CD4-positive, CD25-positive, alpha-beta regulatory T cell (primary cell): ENCODE measurements at regions not wholly inside any gene's neighbourhood (a gene's known extent, or its start where the extent isn't known, plus 50 kb on each side); places are given as distances from the start of the nearest gene placed in this dataset.
"Not testable (repeated sequence)": the region's sequence is repeated elsewhere in the genome, so short reads cannot be mapped to it uniquely, and the experiment has no call there.

ENCODE experiments used
- ATAC-seq, 2 donors: fragments of 150-1000 bp; cut with Tn5 transposase; one replicate each; pipeline ENCODE4 v1.10.0; 2021; ENCODE audit warnings: low read depth in 2 of 2, moderate number of reproducible peaks in 2 of 2, moderate library complexity in 1 of 2
- DNase-seq, 3 donors: peaks; one replicate each; pipeline versions ENCODE4 v3.0.0 to v3.0.0-alpha.2; 2012 to 2022; ENCODE audit warnings: mixed read lengths in 1 of 3
- H3K27ac ChIP-seq: one replicate; pipeline ENCODE4 v1.7.0; 2013; ENCODE audit warnings: mild to moderate bottlenecking, low read length; ENCODE audit not compliant: insufficient read depth, poor library complexity, severe bottlenecking
- H3K27me3 ChIP-seq: one replicate; pipeline ENCODE4 v1.7.0; 2013; ENCODE audit warnings: low read length; ENCODE audit not compliant: control insufficient read depth, insufficient read depth
- H3K36me3 ChIP-seq: one replicate; pipeline ENCODE4 v1.7.0; 2013; ENCODE audit warnings: mild to moderate bottlenecking, low read length, moderate library complexity; ENCODE audit not compliant: control insufficient read depth, insufficient read depth
- H3K4me1 ChIP-seq: 2 replicates; pipeline ENCODE4 v1.7.0; 2013; ENCODE audit warnings: mild to moderate bottlenecking, low read length; ENCODE audit not compliant: insufficient read depth, control insufficient read depth, poor library complexity, severe bottlenecking
- H3K4me3 ChIP-seq: one replicate; pipeline ENCODE4 v1.7.0; 2013; ENCODE audit warnings: low read depth, mild to moderate bottlenecking, low read length, moderate library complexity
- H3K9me3 ChIP-seq, 2 experiments: 1 replicate in 1 of 2; 2 replicates in 1 of 2; pipeline ENCODE4 v1.7.0; 2013; ENCODE audit warnings: low read length in 2 of 2, mild to moderate bottlenecking in 1 of 2, moderate library complexity in 1 of 2; ENCODE audit not compliant: control insufficient read depth in 2 of 2
- H3K27ac Mint-ChIP-seq, 3 donors: one replicate each; pipeline ENCODE4 v1.8.0; 2020 to 2022; ENCODE audit warnings: mild to moderate bottlenecking in 3 of 3, mixed read lengths in 3 of 3, moderate library complexity in 2 of 3
- H3K27me3 Mint-ChIP-seq: one replicate; pipeline ENCODE4 v1.8.0; 2022; ENCODE audit warnings: mild to moderate bottlenecking, mixed read lengths
- H3K36me3 Mint-ChIP-seq: one replicate; pipeline ENCODE4 v1.8.0; 2020; ENCODE audit warnings: mixed read lengths
- H3K4me1 Mint-ChIP-seq, 4 donors: one replicate each; pipeline ENCODE4 v1.8.0; 2020 to 2022; ENCODE audit warnings: mixed read lengths in 4 of 4, mild to moderate bottlenecking in 1 of 4
- H3K4me3 Mint-ChIP-seq, 4 donors: one replicate each; pipeline ENCODE4 v1.8.0; 2020 to 2022; ENCODE audit warnings: mild to moderate bottlenecking in 4 of 4, mixed read lengths in 4 of 4, moderate library complexity in 3 of 4
- H3K9me3 Mint-ChIP-seq, 7 donors: one replicate each; pipeline ENCODE4 v1.8.0; 2020 to 2022; ENCODE audit warnings: mixed read lengths in 7 of 7, mild to moderate bottlenecking in 3 of 7, moderate library complexity in 2 of 7

DNA sequence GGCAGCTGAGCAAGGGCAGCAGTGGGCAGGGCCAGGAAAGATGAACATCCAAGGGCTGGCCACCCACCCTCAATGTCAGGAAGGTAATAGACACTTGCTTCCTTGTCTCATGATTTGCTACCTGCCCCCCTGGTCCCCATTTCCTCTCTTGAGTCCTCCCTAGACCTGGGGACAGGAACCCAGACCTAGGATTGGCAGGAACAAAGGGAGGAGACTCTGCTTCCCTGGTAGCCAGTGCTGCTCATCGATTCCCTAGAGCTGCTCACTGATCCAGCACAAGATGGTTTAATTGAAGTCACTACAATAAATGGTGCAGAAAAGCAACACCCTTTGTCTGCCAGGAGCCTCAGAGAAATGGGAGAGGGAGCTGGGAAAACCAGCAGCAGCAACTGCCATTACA, 67.8 kb upstream of the CHST1 start:
- no peaks in the 10 kb centered on the region for H3K9me3 ChIP-seq
- Mint-ChIP-seq H3K36me3 (no peaks in the 10 kb centered on the region), H3K27me3 (peaks cover 18% of the 10 kb centered on the region), H3K4me1 (no peaks in the 10 kb centered on the region), H3K9me3 (peaks cover 0 to 3% (median 0%) of the 10 kb centered on the region in 7 donors), H3K27ac (no peak overlapping the region), H3K4me3 (no peak overlapping the region)
- H3K4me3 ChIP-seq: no peak overlapping the region
- DNase-seq (no peak), ATAC-seq (no peak)
- no peak overlapping the region for H3K27ac ChIP-seq
- H3K4me1 ChIP-seq: no peaks in the 10 kb centered on the region
- H3K36me3 ChIP-seq: no peaks in the 10 kb centered on the region
- H3K27me3 ChIP-seq: peaks cover 6% of the 10 kb centered on the region

DNA sequence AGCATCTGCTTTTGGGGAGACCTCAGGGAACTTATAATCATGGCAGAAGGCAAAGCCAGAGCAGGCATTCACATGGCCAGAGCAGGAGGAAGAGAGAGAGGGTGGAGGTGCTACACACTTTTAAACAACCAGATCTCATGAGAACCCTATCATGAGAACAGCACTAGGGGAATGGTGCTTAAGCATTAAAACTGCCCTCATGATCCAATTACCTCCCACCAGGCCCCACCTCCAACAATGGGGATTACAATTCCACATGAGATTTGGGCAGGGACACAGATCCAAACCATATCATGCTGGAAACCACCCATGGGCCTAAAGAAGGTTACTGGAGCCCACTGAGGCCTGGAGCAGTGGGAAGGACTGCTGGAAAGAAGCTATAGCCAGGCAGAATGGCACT, 66.9 kb upstream of the CHST1 start:
- Histone ChIP-seq H3K4me1 (no peaks in the 10 kb centered on the region), H3K27ac (no peak overlapping the region), H3K27me3 (peaks cover 6% of the 10 kb centered on the region), H3K9me3 (no peaks in the 10 kb centered on the region), H3K4me3 (no peak overlapping the region), H3K36me3 (no peaks in the 10 kb centered on the region)
- peaks cover 21% of the 10 kb centered on the region for H3K27me3 Mint-ChIP-seq
- DNase-seq: no peak
- peaks cover 0 to 3% (median 0%) of the 10 kb centered on the region in 7 donors for H3K9me3 Mint-ChIP-seq
- no peaks in the 10 kb centered on the region for H3K4me1 Mint-ChIP-seq
- no peak overlapping the region for H3K4me3 Mint-ChIP-seq
- no peaks in the 10 kb centered on the region for H3K36me3 Mint-ChIP-seq
- no peak overlapping the region for H3K27ac Mint-ChIP-seq
- ATAC-seq: no peak

DNA sequence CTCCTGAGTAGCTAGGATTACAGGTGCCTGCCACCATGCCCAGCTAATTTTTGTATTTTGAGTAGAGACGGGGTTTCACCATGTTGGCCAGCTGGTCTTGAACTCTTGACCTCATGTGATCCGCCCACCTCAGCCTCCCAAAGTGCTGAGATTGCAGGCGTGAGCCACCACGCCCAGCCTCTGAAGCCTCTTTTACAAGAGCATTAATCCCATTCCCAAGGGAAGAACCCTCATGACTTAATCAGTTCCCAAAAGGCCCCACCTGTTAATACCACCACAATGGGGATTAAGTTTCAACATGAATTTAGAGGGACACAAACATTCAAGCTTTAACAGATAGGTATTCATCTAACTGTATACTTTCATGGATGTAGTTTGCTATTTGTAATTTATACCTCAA, 65.7 kb upstream of the CHST1 start:
- not testable (repeated sequence) for ATAC-seq, H3K27ac Mint-ChIP-seq, H3K27ac ChIP-seq, H3K4me1 ChIP-seq, H3K4me3 Mint-ChIP-seq, H3K27me3 ChIP-seq, H3K9me3 Mint-ChIP-seq, H3K4me3 ChIP-seq, H3K36me3 Mint-ChIP-seq, DNase-seq, H3K4me1 Mint-ChIP-seq, H3K9me3 ChIP-seq, H3K36me3 ChIP-seq
- H3K27me3 Mint-ChIP-seq: peaks cover 21% of the 10 kb centered on the region

DNA sequence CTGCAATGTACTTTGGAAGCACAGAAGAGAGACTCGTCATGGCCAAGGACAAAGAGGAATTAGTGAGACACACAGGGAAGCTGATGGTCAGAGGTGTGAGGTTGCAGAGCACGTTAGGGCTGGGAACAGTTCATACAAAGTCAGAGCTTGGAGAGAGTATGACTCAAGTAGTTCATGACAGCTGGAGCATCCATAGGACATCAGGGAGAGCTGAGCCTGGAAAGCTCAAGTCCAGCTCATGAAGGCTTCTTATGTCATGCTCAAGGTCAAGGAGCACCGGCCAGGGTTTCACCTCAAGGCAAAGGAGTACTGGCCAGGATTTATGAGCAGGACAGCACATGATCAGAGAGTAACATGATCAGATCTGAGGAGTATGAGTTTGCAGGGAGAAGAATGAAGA, 64.6 kb upstream of the CHST1 start:
- ATAC-seq (no peak), DNase-seq (no peak)
- Mint-ChIP-seq H3K4me1 (no peaks in the 10 kb centered on the region), H3K27me3 (peaks cover 26% of the 10 kb centered on the region), H3K4me3 (no peak overlapping the region), H3K36me3 (no peaks in the 10 kb centered on the region), H3K9me3 (peaks cover 0 to 2% (median 0%) of the 10 kb centered on the region in 7 donors), H3K27ac (peak overlapping the region in 1 of 3 donors; percentile 2)
- Histone ChIP-seq H3K9me3 (no peaks in the 10 kb centered on the region), H3K27ac (no peak overlapping the region), H3K4me1 (no peaks in the 10 kb centered on the region), H3K36me3 (no peaks in the 10 kb centered on the region), H3K4me3 (no peak overlapping the region), H3K27me3 (no peaks in the 10 kb centered on the region)

DNA sequence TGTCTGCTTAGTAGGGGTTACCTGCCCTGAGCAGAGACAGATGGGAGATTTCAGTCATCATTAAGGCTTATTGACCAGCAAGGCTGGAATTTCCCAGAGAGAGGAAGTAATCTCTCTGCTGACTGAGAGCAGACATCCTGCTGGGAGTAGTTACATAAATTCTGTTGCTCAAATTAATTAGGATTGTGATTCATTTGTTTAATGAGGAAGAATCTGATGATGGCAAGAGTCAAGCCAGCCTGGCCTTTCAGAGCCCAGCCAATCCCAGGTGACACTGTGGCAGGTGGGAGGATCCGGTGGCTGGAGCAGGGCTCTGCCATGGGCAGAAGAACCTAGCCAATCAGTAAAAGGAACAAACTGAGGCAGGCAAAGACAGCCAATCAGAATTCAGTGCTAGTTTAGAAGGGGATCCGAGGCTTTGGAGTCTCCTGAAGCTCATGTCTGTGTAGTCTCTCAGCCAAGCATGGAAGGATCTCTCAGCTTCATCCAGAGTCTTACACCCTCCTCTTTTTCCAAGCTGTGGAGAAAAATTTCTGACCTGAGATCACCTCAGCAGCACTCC, 61.2 kb upstream of the CHST1 start:
- Mint-ChIP-seq H3K27me3 (peaks cover 28% of the 10 kb centered on the region), H3K27ac (no peak overlapping the region), H3K36me3 (no peaks in the 10 kb centered on the region), H3K4me3 (no peak overlapping the region), H3K9me3 (no peaks in the 10 kb centered on the region), H3K4me1 (no peaks in the 10 kb centered on the region)
- no peaks in the 10 kb centered on the region for H3K36me3 ChIP-seq
- DNase-seq (no peak), ATAC-seq (no peak)
- no peaks in the 10 kb centered on the region for H3K27me3 ChIP-seq
- no peaks in the 10 kb centered on the region for H3K4me1 ChIP-seq
- no peaks in the 10 kb centered on the region for H3K9me3 ChIP-seq
- no peak overlapping the region for H3K27ac ChIP-seq
- no peak overlapping the region for H3K4me3 ChIP-seq

DNA sequence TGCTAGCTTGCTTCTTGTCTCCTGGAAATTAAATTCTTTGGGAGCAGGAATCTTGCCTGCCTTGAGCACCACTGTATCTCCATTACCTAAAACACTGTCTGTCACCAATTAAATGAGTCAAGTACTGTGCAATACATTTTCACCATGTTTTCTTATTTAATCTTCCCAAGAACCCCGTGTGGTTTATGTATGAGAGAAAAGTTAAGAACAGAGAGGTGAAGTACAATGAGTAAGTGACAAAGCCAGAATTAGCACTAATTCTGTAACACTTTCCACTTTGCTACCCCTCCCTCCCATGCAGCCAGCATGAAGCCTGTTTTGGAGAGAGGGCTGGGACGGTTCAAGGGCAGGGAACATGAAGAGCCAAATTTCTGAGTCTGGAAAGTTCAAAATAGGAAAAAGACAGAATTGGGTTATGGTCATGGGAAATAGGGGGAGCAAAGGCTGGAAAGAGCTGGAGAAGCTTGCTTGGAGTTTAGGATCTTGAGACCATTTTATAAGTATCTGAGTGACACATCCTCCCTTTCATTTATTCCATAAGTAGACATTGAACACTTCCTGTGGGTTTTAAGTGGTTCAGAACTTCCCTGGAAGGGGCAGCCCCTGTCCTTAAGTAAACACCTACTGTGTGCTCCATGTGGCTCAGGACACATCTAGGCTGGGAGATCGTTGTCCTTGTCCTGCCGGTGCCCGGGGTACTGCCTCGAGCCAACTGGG, 60.5 kb upstream of the CHST1 start:
- Histone ChIP-seq H3K4me1 (no peaks in the 10 kb centered on the region), H3K27me3 (no peaks in the 10 kb centered on the region), H3K27ac (no peak overlapping the region), H3K9me3 (no peaks in the 10 kb centered on the region), H3K4me3 (no peak overlapping the region), H3K36me3 (no peaks in the 10 kb centered on the region)
- H3K27me3 Mint-ChIP-seq: peaks cover 28% of the 10 kb centered on the region
- DNase-seq: no peak
- no peaks in the 10 kb centered on the region for H3K36me3 Mint-ChIP-seq
- no peaks in the 10 kb centered on the region for H3K9me3 Mint-ChIP-seq
- H3K27ac Mint-ChIP-seq: no peak overlapping the region
- no peak for ATAC-seq
- no peaks in the 10 kb centered on the region for H3K4me1 Mint-ChIP-seq
- H3K4me3 Mint-ChIP-seq: no peak overlapping the region

DNA sequence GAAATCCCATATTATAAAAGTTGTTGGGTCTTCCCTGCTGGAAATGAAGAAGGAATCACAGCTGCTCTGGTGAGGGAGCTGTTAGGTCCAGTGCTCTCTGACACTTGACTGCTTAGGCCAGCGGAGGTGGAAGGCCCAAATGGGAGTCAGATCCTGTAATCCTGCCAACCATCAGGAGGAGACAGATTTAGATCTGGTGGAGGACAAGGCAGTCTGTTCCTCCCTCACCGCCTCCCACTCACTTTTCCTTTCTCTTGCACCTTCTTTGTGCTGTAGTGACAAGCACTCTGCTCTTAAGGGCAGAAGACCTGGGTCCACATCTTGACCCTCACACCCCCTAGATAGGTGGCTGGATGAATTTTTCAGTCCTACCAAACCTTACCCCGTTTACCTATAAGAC, 59.7 kb upstream of the CHST1 start:
- Mint-ChIP-seq H3K36me3 (no peaks in the 10 kb centered on the region), H3K9me3 (no peaks in the 10 kb centered on the region), H3K4me3 (no peak overlapping the region), H3K27me3 (peaks cover 28% of the 10 kb centered on the region), H3K4me1 (no peaks in the 10 kb centered on the region), H3K27ac (no peak overlapping the region)
- no peak for DNase-seq
- no peaks in the 10 kb centered on the region for H3K36me3 ChIP-seq
- H3K27me3 ChIP-seq: no peaks in the 10 kb centered on the region
- H3K4me3 ChIP-seq: no peak overlapping the region
- no peak for ATAC-seq
- H3K4me1 ChIP-seq: no peaks in the 10 kb centered on the region
- no peak overlapping the region for H3K27ac ChIP-seq
- no peaks in the 10 kb centered on the region for H3K9me3 ChIP-seq

DNA sequence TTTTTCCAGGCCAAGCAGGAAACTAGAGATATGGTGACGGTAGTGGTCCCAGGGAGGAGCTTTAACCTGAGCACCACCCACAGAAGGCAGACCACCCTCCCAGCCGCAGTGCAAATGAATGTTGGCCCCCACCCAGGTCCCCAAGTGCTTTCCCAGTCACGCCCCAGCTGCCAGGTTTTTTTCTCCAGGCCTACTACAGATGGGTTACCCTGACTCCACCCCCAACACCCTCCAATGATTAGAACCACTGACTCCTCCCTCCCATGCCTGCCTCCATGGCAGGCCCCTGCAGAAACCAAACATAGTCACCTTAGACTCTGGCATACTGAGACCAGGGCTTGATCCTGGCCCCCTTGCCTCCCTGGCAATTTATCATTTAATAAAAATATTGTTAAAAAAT, 58.7 kb upstream of the CHST1 start:
- Histone ChIP-seq H3K4me1 (no peaks in the 10 kb centered on the region), H3K4me3 (no peak overlapping the region), H3K36me3 (no peaks in the 10 kb centered on the region), H3K9me3 (no peaks in the 10 kb centered on the region), H3K27ac (no peak overlapping the region), H3K27me3 (no peaks in the 10 kb centered on the region)
- Mint-ChIP-seq H3K9me3 (no peaks in the 10 kb centered on the region), H3K36me3 (no peaks in the 10 kb centered on the region), H3K4me1 (no peaks in the 10 kb centered on the region), H3K4me3 (no peak overlapping the region), H3K27ac (no peak overlapping the region), H3K27me3 (peaks cover 23% of the 10 kb centered on the region)
- no peak for DNase-seq
- ATAC-seq: no peak
